ENCODE measurements at regions not wholly inside any gene's neighbourhood (a gene's known extent, or its start where the extent isn't known, plus 50 kb on each side); places are given as distances from the start of the nearest gene placed in this dataset.

DNA sequence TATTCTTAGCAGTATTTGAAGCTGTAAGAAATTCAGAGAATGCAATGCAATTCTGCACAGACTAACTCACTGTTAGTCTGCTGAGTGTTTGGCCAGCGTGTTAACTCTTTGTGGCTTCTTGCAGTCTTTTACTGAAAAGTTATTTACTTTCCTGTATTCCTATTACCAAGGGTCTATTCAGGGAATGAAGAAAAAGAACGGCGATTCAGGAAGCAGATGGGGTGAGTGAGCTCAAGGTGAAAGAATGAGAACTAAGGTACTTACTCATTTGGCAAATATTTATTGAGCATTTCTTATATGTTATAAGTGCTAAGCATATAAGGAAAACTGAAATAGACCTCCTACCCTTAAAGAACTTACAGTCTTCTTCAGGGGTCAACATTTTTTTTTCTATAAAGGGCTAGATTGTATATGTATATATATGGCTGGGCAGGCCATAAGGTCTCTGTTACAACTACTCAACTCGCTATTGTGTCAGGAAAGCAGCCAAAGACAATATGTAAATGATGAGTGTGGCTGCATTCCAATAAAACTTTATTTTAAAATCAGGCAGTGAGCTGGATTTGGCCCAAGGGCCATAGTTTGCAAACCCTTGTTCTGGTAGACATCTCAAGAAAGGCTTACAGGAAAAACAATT lies 271.9 kb upstream of the GADL1 start:
- no peak for TF ChIP-seq CTCF (conservative IDR thresholded peaks at IDR 0.05; ENCODE audit: low read length)
- no peak for TF ChIP-seq EZH2phosphoT487 (IDR thresholded peaks at IDR 0.05; ENCODE audit: borderline replicate concordance)

All from Loucy (cell line).